HepG2 (cell line): ENCODE measurements at regions not wholly inside any gene's neighbourhood (a gene's known extent, or its start where the extent isn't known, plus 50 kb on each side); places are given as distances from the start of the nearest gene placed in this dataset.

ENCODE experiments used
- ATAC-seq: fragments of 200-7000 bp; cut with Tn5 transposase; 3 replicates; pipeline ENCODE4 v1.9.1; 2020; ENCODE audit warnings: mild to moderate bottlenecking, moderate library complexity
- BruUV-seq: library from RNA; stranded (reverse); fragments of 400-500 nt; replicated peaks from 2 replicates; lab custom pipeline; 2021; lab: Mats Ljungman, UMichigan
- CTCF ChIA-PET: fragments of 300-600 bp; formaldehyde crosslinking; extraction: SDS; loops from one replicate; lab custom pipeline; 2021; ENCODE audit warnings: low total read pairs, inconsistent platforms, low intra/inter-chr PET ratio; lab: Yijun Ruan, JAX
- POLR2A ChIA-PET: fragments of 350-600 bp; sonication (Branson Sonifier 250); formaldehyde crosslinking; loops from one replicate; lab custom pipeline; 2020; ENCODE audit warnings: antibody characterized with exemption, inconsistent platforms; lab: Yijun Ruan, JAX
- DNase-seq: peaks from one replicate; pipeline ENCODE4 v3.0.0-alpha.2; 2015; ENCODE audit warnings: low spot score
- FAIRE-seq: peaks from 3 replicates; lab custom pipeline; 2011; peaks lifted over from hg19 to GRCh38; lab: Jason Lieb, UNC
- H2AFZ ChIP-seq: one replicate; pipeline ENCODE4 v1.6.1; 2011; ENCODE audit warnings: low read length, inconsistent platforms
- H3K27ac ChIP-seq: fragments of 300-600 bp; 3 replicates; pipeline ENCODE4 v1.8.0; 2011; ENCODE audit warnings: mixed run types, mild to moderate bottlenecking, mixed read lengths, low read length, inconsistent platforms; ENCODE audit not compliant: insufficient read depth; ENCODE audit errors: extremely low read length
- H3K27me3 ChIP-seq, 2 experiments: fragments of 200-600 bp in 1 of 2; 2 replicates in 1 of 2; 3 replicates in 1 of 2; pipeline versions ENCODE4 v1.6.0 to v1.8.0; 2011; ENCODE audit warnings: low read length in 2 of 2, mild to moderate bottlenecking in 2 of 2, moderate library complexity in 2 of 2, inconsistent platforms in 1 of 2; ENCODE audit not compliant: insufficient read depth in 2 of 2, control insufficient read depth in 1 of 2
- H3K36me3 ChIP-seq, 2 experiments: fragments of 200-600 bp in 1 of 2; replicated peaks in 1 of 2; 2 replicates in 1 of 2; 3 replicates in 1 of 2; pipeline versions ENCODE4 v1.5.1 to v1.8.0; 2011; ENCODE audit warnings: low read length in 2 of 2, inconsistent platforms in 1 of 2; ENCODE audit not compliant: insufficient read depth in 2 of 2, control insufficient read depth in 1 of 2
- H3K4me1 ChIP-seq: 2 replicates; pipeline ENCODE4 v1.5.1; 2012; ENCODE audit warnings: low read length, inconsistent platforms; ENCODE audit not compliant: insufficient read depth
- H3K4me2 ChIP-seq: 2 replicates; pipeline ENCODE4 v1.6.0; 2011; ENCODE audit warnings: low read depth, low read length, inconsistent platforms
- H3K4me3 ChIP-seq, 3 experiments: fragments of 200-600 bp in 1 of 3; sonication (generic), shearing (Covaris generic) in 1 of 3; replicated peaks in 1 of 3; 2 replicates each; pipeline ENCODE4 v1.5.1; 2011 to 2016; ENCODE audit warnings: low read length in 3 of 3, inconsistent platforms in 2 of 3, low read depth in 2 of 3, mild to moderate bottlenecking in 2 of 3, control low read depth in 1 of 3, mixed read lengths in 1 of 3; ENCODE audit not compliant: insufficient read depth in 1 of 3
- H3K79me2 ChIP-seq: one replicate; pipeline ENCODE4 v1.6.1; 2011; ENCODE audit warnings: low read length, inconsistent platforms; ENCODE audit not compliant: insufficient read depth
- H3K9ac ChIP-seq: 2 replicates; pipeline ENCODE4 v1.6.0; 2011; ENCODE audit warnings: mild to moderate bottlenecking, low read depth, low read length, inconsistent platforms; ENCODE audit not compliant: insufficient read depth
- H3K9me3 ChIP-seq: 2 replicates; pipeline ENCODE4 v1.5.1; 2012; ENCODE audit warnings: mild to moderate bottlenecking, low read length
- H4K20me1 ChIP-seq: 2 replicates; pipeline ENCODE4 v1.6.0; 2011; ENCODE audit warnings: inconsistent platforms, mild to moderate bottlenecking, low read length, moderate library complexity; ENCODE audit not compliant: insufficient read depth
- ATRX ChIP-seq: sonication (generic); formaldehyde crosslinking; IDR thresholded peaks from 2 replicates; pipeline ENCODE4 v1.4.0; 2020; ENCODE audit warnings: missing genetic modification reagents, borderline replicate concordance
- CHCHD3 ChIP-seq: sonication (generic); formaldehyde crosslinking; IDR thresholded peaks from 2 replicates; pipeline ENCODE4 v1.8.0; 2022; ENCODE audit warnings: mild to moderate bottlenecking, missing genetic modification reagents, moderate library complexity
- FOSL1 ChIP-seq: sonication (generic); formaldehyde crosslinking; IDR thresholded peaks from 2 replicates; pipeline ENCODE4 v1.9.0; 2021; ENCODE audit warnings: missing genetic modification reagents, borderline replicate concordance
- KDM1A ChIP-seq: IDR thresholded peaks from 2 replicates; pipeline ENCODE4 v1.6.1; 2016; ENCODE audit warnings: missing compliant biosample characterization
- KMT2A ChIP-seq: sonication (generic); formaldehyde crosslinking; IDR thresholded peaks from 2 replicates; pipeline ENCODE4 v1.4.0; 2020; ENCODE audit warnings: missing genetic modification reagents
- KMT2B ChIP-seq: IDR thresholded peaks from 2 replicates; pipeline ENCODE4 v1.6.1; 2016; ENCODE audit warnings: missing genetic modification reagents, missing compliant biosample characterization
- MYNN ChIP-seq: sonication (generic); formaldehyde crosslinking; IDR thresholded peaks from 2 replicates; pipeline ENCODE4 v1.4.0; 2020; ENCODE audit warnings: mild to moderate bottlenecking, low read depth, missing genetic modification reagents
- NAIF1 ChIP-seq: sonication (generic); formaldehyde crosslinking; IDR thresholded peaks from 2 replicates; pipeline ENCODE4 v1.5.0; 2020; ENCODE audit warnings: mild to moderate bottlenecking, missing genetic modification reagents, borderline replicate concordance
- NFE2L1 ChIP-seq: sonication (generic); formaldehyde crosslinking; IDR thresholded peaks from 2 replicates; pipeline ENCODE4 v1.4.0; 2020; ENCODE audit warnings: missing genetic modification reagents, mild to moderate bottlenecking, borderline replicate concordance
- PPARG ChIP-seq: conservative IDR thresholded peaks from 2 replicates; pipeline ENCODE4 v1.6.1; 2016; ENCODE audit warnings: missing biosample characterization, missing genetic modification reagents
- SP1 ChIP-seq, 2 experiments: fragments of 450-650 bp in 1 of 2; sonication (generic) in 1 of 2; formaldehyde crosslinking in 1 of 2; IDR thresholded peaks; 2 replicates each; pipeline versions ENCODE4 v1.4.0 to v1.6.1; 2016 to 2020; ENCODE audit warnings: missing genetic modification reagents in 1 of 2
- ZNF256 ChIP-seq: sonication (generic); formaldehyde crosslinking; conservative IDR thresholded peaks from 2 replicates; pipeline ENCODE4 v1.4.0; 2020; ENCODE audit warnings: missing genetic modification reagents
- ZNF382 ChIP-seq: sonication (generic); formaldehyde crosslinking; IDR thresholded peaks from 2 replicates; pipeline ENCODE4 v1.5.0; 2020; ENCODE audit warnings: missing genetic modification reagents, mild to moderate bottlenecking, borderline replicate concordance
- ZNF570 ChIP-seq: sonication (generic); formaldehyde crosslinking; IDR thresholded peaks from 2 replicates; pipeline ENCODE4 v1.4.0; 2020; ENCODE audit warnings: mild to moderate bottlenecking, missing genetic modification reagents, borderline replicate concordance
- ZNF589 ChIP-seq: sonication (generic); formaldehyde crosslinking; conservative IDR thresholded peaks from 2 replicates; pipeline ENCODE4 v1.8.0; 2022; ENCODE audit warnings: mild to moderate bottlenecking, moderate library complexity, missing genetic modification reagents
- ZNF891 ChIP-seq: sonication (generic); formaldehyde crosslinking; IDR thresholded peaks from 2 replicates; pipeline ENCODE4 v1.5.0; 2020; ENCODE audit warnings: mild to moderate bottlenecking, missing genetic modification reagents
- WGBS: methylation state at CpG from one replicate; pipeline ENCODE4 v1.1.6; 2017; ENCODE audit warnings: low lambda C conversion rate; 5-methylcytosine and 5-hydroxymethylcytosine counted together
- in situ Hi-C: cut with HindIII; loops from 2 replicates; pipeline ENCODE4 v1.10.0; 2017; ENCODE audit warnings: low pct_unique_long_range_greater_than_20kb; ENCODE audit not compliant: extremely low pct_ligation_motif_present
- intact Hi-C: fragments of 100-400 bp; cut with micrococcal nuclease; formaldehyde crosslinking; loops from one replicate; pipeline ENCODE4 v1.10.0; 2022; ENCODE audit not compliant: unreplicated experiment
- TF ChIP-seq, protein P1 (sequence below): IDR thresholded peaks from 2 replicates; pipeline ENCODE4 v1.6.1; 2016; ENCODE audit warnings: low read depth, control low read depth
- TF ChIP-seq, protein P2 (sequence below): sonication (generic); formaldehyde crosslinking; IDR thresholded peaks from 2 replicates; pipeline ENCODE4 v1.5.1; 2020; ENCODE audit warnings: mild to moderate bottlenecking, missing genetic modification reagents, borderline replicate concordance
- TF ChIP-seq, protein P3 (sequence below): sonication (generic); formaldehyde crosslinking; IDR thresholded peaks from 2 replicates; pipeline ENCODE4 v1.8.0; 2023; ENCODE audit warnings: mild to moderate bottlenecking, missing genetic modification reagents
- TF ChIP-seq, protein P4 (sequence below): sonication (generic); formaldehyde crosslinking; IDR thresholded peaks from 2 replicates; pipeline ENCODE4 v1.5.0; 2020; ENCODE audit warnings: mild to moderate bottlenecking, missing genetic modification reagents, borderline replicate concordance

DNA sequence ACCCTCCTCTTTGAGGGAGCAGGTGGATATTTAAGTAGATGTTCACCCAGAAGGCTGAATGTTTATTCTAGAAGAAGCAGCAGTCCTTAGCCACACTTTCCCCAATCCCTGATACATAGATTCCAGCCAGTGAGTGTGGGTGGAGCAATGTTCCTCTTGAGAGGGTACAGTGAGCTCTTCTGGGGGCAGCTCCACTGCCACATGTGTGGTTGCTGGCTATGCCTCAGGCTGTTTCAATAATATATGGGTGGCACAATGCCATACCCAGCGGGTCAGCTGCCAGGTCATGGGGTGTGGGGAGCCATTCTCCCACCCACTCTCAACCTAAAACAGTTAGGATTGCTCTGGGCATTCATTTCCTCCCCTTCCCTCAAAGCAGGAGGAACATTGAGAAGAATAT is 61.6 kb upstream of the DAB2 start:
- no peak overlapping the region for H3K4me3 ChIP-seq
- H3K27ac ChIP-seq = no peak overlapping the region
- in situ Hi-C loops (no loop called here), intact Hi-C loops (no loop called here)
- no peaks in the 10 kb centered on the region for H3K9me3 ChIP-seq
- DNase-seq (no peak), FAIRE-seq (no peak), ATAC-seq (no peak)
- CTCF ChIA-PET = no interaction called here
- no peaks in the 10 kb centered on the region for H3K27me3 ChIP-seq
- 0% methylated on average over 1 of the region's 1 CpG for WGBS
- no TSS peak for BruUV-seq
- no peak for TF ChIP-seq ZNF589 (CRISPR knock-in tag)
- no peak for TF ChIP-seq PPARG (CRISPR knock-in tag)
- TF ChIP-seq ZNF256 (CRISPR knock-in tag) = no peak
- no peak for TF ChIP-seq CHCHD3
- TF ChIP-seq KDM1A = no peak
- TF ChIP-seq SP1 (IDR thresholded peaks at IDR 0.05) = no peak
- no peak for TF ChIP-seq SP1 (CRISPR knock-in tag; IDR thresholded peaks at IDR 0.05)
- no peak for TF ChIP-seq NAIF1 (CRISPR knock-in tag)
- TF ChIP-seq ATRX (CRISPR knock-in tag) = no peak
- TF ChIP-seq, protein P1, sequence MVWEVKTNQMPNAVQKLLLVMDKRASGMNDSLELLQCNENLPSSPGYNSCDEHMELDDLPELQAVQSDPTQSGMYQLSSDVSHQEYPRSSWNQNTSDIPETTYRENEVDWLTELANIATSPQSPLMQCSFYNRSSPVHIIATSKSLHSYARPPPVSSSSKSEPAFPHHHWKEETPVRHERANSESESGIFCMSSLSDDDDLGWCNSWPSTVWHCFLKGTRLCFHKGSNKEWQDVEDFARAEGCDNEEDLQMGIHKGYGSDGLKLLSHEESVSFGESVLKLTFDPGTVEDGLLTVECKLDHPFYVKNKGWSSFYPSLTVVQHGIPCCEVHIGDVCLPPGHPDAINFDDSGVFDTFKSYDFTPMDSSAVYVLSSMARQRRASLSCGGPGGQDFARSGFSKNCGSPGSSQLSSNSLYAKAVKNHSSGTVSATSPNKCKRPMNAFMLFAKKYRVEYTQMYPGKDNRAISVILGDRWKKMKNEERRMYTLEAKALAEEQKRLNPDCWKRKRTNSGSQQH (CRISPR knock-in tag) = no peak
- no peak for TF ChIP-seq NFE2L1 (CRISPR knock-in tag)
- no peak for TF ChIP-seq ZNF382 (CRISPR knock-in tag)
- TF ChIP-seq ZNF570 (CRISPR knock-in tag) = no peak
- TF ChIP-seq ZNF891 (CRISPR knock-in tag) = no peak
- TF ChIP-seq, protein P2, sequence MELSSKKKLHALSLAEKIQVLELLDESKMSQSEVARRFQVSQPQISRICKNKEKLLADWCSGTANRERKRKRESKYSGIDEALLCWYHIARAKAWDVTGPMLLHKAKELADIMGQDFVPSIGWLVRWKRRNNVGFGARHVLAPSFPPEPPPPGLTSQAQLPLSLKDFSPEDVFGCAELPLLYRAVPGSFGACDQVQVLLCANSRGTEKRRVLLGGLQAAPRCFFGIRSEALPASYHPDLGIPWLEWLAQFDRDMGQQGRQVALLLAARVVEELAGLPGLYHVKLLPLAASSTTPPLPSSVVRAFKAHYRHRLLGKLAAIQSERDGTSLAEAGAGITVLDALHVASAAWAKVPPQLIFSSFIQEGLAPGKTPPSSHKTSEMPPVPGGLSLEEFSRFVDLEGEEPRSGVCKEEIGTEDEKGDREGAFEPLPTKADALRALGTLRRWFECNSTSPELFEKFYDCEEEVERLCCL (CRISPR knock-in tag) = no peak
- TF ChIP-seq KMT2A = no peak
- TF ChIP-seq, protein P3, sequence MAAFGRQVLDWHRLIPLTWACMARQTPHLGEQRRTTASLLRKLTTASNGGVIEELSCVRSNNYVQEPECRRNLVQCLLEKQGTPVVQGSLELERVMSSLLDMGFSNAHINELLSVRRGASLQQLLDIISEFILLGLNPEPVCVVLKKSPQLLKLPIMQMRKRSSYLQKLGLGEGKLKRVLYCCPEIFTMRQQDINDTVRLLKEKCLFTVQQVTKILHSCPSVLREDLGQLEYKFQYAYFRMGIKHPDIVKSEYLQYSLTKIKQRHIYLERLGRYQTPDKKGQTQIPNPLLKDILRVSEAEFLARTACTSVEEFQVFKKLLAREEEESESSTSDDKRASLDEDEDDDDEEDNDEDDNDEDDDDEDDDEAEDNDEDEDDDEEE (CRISPR knock-in tag) = no peak
- no peak for TF ChIP-seq KMT2B (CRISPR knock-in tag)
- TF ChIP-seq, protein P4, sequence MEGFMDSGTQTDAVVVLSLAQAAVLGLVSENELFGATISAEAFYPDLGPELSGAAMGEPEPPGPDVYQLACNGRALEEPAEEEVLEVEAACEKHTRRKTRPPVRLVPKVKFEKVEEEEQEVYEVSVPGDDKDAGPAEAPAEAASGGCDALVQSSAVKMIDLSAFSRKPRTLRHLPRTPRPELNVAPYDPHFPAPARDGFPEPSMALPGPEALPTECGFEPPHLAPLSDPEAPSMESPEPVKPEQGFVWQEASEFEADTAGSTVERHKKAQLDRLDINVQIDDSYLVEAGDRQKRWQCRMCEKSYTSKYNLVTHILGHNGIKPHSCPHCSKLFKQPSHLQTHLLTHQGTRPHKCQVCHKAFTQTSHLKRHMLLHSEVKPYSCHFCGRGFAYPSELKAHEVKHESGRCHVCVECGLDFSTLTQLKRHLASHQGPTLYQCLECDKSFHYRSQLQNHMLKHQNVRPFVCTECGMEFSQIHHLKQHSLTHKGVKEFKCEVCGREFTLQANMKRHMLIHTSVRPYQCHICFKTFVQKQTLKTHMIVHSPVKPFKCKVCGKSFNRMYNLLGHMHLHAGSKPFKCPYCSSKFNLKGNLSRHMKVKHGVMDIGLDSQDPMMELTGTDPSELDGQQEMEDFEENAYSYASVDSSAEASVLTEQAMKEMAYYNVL (CRISPR knock-in tag) = no peak
- TF ChIP-seq MYNN = no peak
- TF ChIP-seq FOSL1 (CRISPR knock-in tag) = no peak
- no peak overlapping the region for H2AFZ ChIP-seq
- no peaks in the 10 kb centered on the region for H3K79me2 ChIP-seq
- H3K4me2 ChIP-seq = no peak overlapping the region
- POLR2A ChIA-PET = no interaction called here
- no peak overlapping the region for H3K9ac ChIP-seq
- H4K20me1 ChIP-seq = no peaks in the 10 kb centered on the region
- H3K4me1 ChIP-seq = no peaks in the 10 kb centered on the region
- H3K36me3 ChIP-seq = no peaks in the 10 kb centered on the region
